HepG2 (cell line): ENCODE measurements at regions not wholly inside any gene's neighbourhood (a gene's known extent, or its start where the extent isn't known, plus 50 kb on each side); places are given as distances from the start of the nearest gene placed in this dataset.

Experiments used
- ATAC-seq: fragments of 200-7000 bp; cut with Tn5 transposase; 3 replicates; pipeline ENCODE4 v1.9.1; 2020; ENCODE audit warnings: mild to moderate bottlenecking, moderate library complexity
- BruUV-seq: library from RNA; stranded (reverse); fragments of 400-500 nt; replicated peaks from 2 replicates; lab custom pipeline; 2021; lab: Mats Ljungman, UMichigan
- CTCF ChIA-PET: fragments of 300-600 bp; formaldehyde crosslinking; extraction: SDS; loops from one replicate; lab custom pipeline; 2021; ENCODE audit warnings: low total read pairs, inconsistent platforms, low intra/inter-chr PET ratio; lab: Yijun Ruan, JAX
- POLR2A ChIA-PET: fragments of 350-600 bp; sonication (Branson Sonifier 250); formaldehyde crosslinking; loops from one replicate; lab custom pipeline; 2020; ENCODE audit warnings: antibody characterized with exemption, inconsistent platforms; lab: Yijun Ruan, JAX
- DNase-seq: peaks from one replicate; pipeline ENCODE4 v3.0.0-alpha.2; 2015; ENCODE audit warnings: low spot score
- FAIRE-seq: peaks from 3 replicates; lab custom pipeline; 2011; peaks lifted over from hg19 to GRCh38; lab: Jason Lieb, UNC
- H2AFZ ChIP-seq: one replicate; pipeline ENCODE4 v1.6.1; 2011; ENCODE audit warnings: low read length, inconsistent platforms
- H3K27ac ChIP-seq: fragments of 300-600 bp; 3 replicates; pipeline ENCODE4 v1.8.0; 2011; ENCODE audit warnings: mixed run types, mild to moderate bottlenecking, mixed read lengths, low read length, inconsistent platforms; ENCODE audit not compliant: insufficient read depth; ENCODE audit errors: extremely low read length
- H3K27me3 ChIP-seq, 2 experiments: fragments of 200-600 bp in 1 of 2; 2 replicates in 1 of 2; 3 replicates in 1 of 2; pipeline versions ENCODE4 v1.6.0 to v1.8.0; 2011; ENCODE audit warnings: low read length in 2 of 2, mild to moderate bottlenecking in 2 of 2, moderate library complexity in 2 of 2, inconsistent platforms in 1 of 2; ENCODE audit not compliant: insufficient read depth in 2 of 2, control insufficient read depth in 1 of 2
- H3K36me3 ChIP-seq, 2 experiments: fragments of 200-600 bp in 1 of 2; replicated peaks in 1 of 2; 2 replicates in 1 of 2; 3 replicates in 1 of 2; pipeline versions ENCODE4 v1.5.1 to v1.8.0; 2011; ENCODE audit warnings: low read length in 2 of 2, inconsistent platforms in 1 of 2; ENCODE audit not compliant: insufficient read depth in 2 of 2, control insufficient read depth in 1 of 2
- H3K4me1 ChIP-seq: 2 replicates; pipeline ENCODE4 v1.5.1; 2012; ENCODE audit warnings: low read length, inconsistent platforms; ENCODE audit not compliant: insufficient read depth
- H3K4me2 ChIP-seq: 2 replicates; pipeline ENCODE4 v1.6.0; 2011; ENCODE audit warnings: low read depth, low read length, inconsistent platforms
- H3K4me3 ChIP-seq, 3 experiments: fragments of 200-600 bp in 1 of 3; sonication (generic), shearing (Covaris generic) in 1 of 3; replicated peaks in 1 of 3; 2 replicates each; pipeline ENCODE4 v1.5.1; 2011 to 2016; ENCODE audit warnings: low read length in 3 of 3, inconsistent platforms in 2 of 3, low read depth in 2 of 3, mild to moderate bottlenecking in 2 of 3, control low read depth in 1 of 3, mixed read lengths in 1 of 3; ENCODE audit not compliant: insufficient read depth in 1 of 3
- H3K79me2 ChIP-seq: one replicate; pipeline ENCODE4 v1.6.1; 2011; ENCODE audit warnings: low read length, inconsistent platforms; ENCODE audit not compliant: insufficient read depth
- H3K9ac ChIP-seq: 2 replicates; pipeline ENCODE4 v1.6.0; 2011; ENCODE audit warnings: mild to moderate bottlenecking, low read depth, low read length, inconsistent platforms; ENCODE audit not compliant: insufficient read depth
- H3K9me3 ChIP-seq: 2 replicates; pipeline ENCODE4 v1.5.1; 2012; ENCODE audit warnings: mild to moderate bottlenecking, low read length
- H4K20me1 ChIP-seq: 2 replicates; pipeline ENCODE4 v1.6.0; 2011; ENCODE audit warnings: inconsistent platforms, mild to moderate bottlenecking, low read length, moderate library complexity; ENCODE audit not compliant: insufficient read depth
- BRF2 ChIP-seq: sonication (generic); formaldehyde crosslinking; IDR thresholded peaks from 2 replicates; pipeline ENCODE4 v1.8.1; 2022; ENCODE audit warnings: mild to moderate bottlenecking, missing genetic modification reagents
- CHD4 ChIP-seq: fragments of 200-600 bp; sonication (generic); IDR thresholded peaks from 2 replicates; pipeline ENCODE4 v1.7.0; 2017; ENCODE audit warnings: mild to moderate bottlenecking, low read length, borderline replicate concordance
- FIP1L1 ChIP-seq: fragments of 200-400 bp; formaldehyde crosslinking; IDR thresholded peaks from 2 replicates; pipeline ENCODE4 v1.6.1; 2018; ENCODE audit warnings: low read depth, mild to moderate bottlenecking, low read length, moderate library complexity, borderline replicate concordance; ENCODE audit not compliant: insufficient read depth
- GMEB2 ChIP-seq: IDR thresholded peaks from 2 replicates; pipeline ENCODE4 v1.6.1; 2016; ENCODE audit warnings: missing biosample characterization, missing genetic modification reagents, low read depth
- SATB2 ChIP-seq: sonication (generic); formaldehyde crosslinking; IDR thresholded peaks from 2 replicates; pipeline ENCODE4 v1.5.0; 2020; ENCODE audit warnings: missing genetic modification reagents
- ZBTB20 ChIP-seq: sonication (generic); formaldehyde crosslinking; IDR thresholded peaks from 2 replicates; pipeline ENCODE4 v1.8.1; 2023; ENCODE audit warnings: missing genetic modification reagents, low read depth, mild to moderate bottlenecking, borderline replicate concordance
- ZBTB25 ChIP-seq: IDR thresholded peaks from 2 replicates; pipeline ENCODE4 v1.6.1; 2018; ENCODE audit warnings: missing genetic modification reagents
- ZNF253 ChIP-seq: sonication (generic); formaldehyde crosslinking; IDR thresholded peaks from 2 replicates; pipeline ENCODE4 v1.8.0; 2022; ENCODE audit warnings: mild to moderate bottlenecking, missing genetic modification reagents, borderline replicate concordance
- ZNF281 ChIP-seq: sonication (generic); formaldehyde crosslinking; IDR thresholded peaks from 2 replicates; pipeline ENCODE4 v1.4.0; 2020; ENCODE audit warnings: missing genetic modification reagents, borderline replicate concordance
- ZNF30 ChIP-seq: sonication (generic); formaldehyde crosslinking; IDR thresholded peaks from 2 replicates; pipeline ENCODE4 v1.5.0; 2020; ENCODE audit warnings: mild to moderate bottlenecking, missing genetic modification reagents
- ZNF550 ChIP-seq: sonication (generic); formaldehyde crosslinking; IDR thresholded peaks from 2 replicates; pipeline ENCODE4 v1.4.0; 2020; ENCODE audit warnings: mild to moderate bottlenecking, missing genetic modification reagents, borderline replicate concordance
- ZNF589 ChIP-seq: sonication (generic); formaldehyde crosslinking; conservative IDR thresholded peaks from 2 replicates; pipeline ENCODE4 v1.8.0; 2022; ENCODE audit warnings: mild to moderate bottlenecking, moderate library complexity, missing genetic modification reagents
- ZSCAN29 ChIP-seq: sonication (generic); formaldehyde crosslinking; conservative IDR thresholded peaks from 2 replicates; pipeline ENCODE4 v1.4.0; 2020; ENCODE audit warnings: mild to moderate bottlenecking, missing genetic modification reagents
- WGBS: methylation state at CpG from one replicate; pipeline ENCODE4 v1.1.6; 2017; ENCODE audit warnings: low lambda C conversion rate; 5-methylcytosine and 5-hydroxymethylcytosine counted together
- in situ Hi-C: cut with HindIII; loops from 2 replicates; pipeline ENCODE4 v1.10.0; 2017; ENCODE audit warnings: low pct_unique_long_range_greater_than_20kb; ENCODE audit not compliant: extremely low pct_ligation_motif_present
- intact Hi-C: fragments of 100-400 bp; cut with micrococcal nuclease; formaldehyde crosslinking; loops from one replicate; pipeline ENCODE4 v1.10.0; 2022; ENCODE audit not compliant: unreplicated experiment

GRCh38 chr4:31189938-31190337 lies 469.8 kb downstream of the PCDH7 start:
- ATAC-seq (no peak), DNase-seq (no peak), FAIRE-seq (no peak)
- in situ Hi-C loops (no loop called here), intact Hi-C loops (no loop called here)
- Histone ChIP-seq H3K79me2 (no peaks in the 10 kb centered on the region), H3K4me1 (no peaks in the 10 kb centered on the region), H3K36me3 (no peaks in the 10 kb centered on the region), H3K9me3 (no peaks in the 10 kb centered on the region), H3K4me2 (no peak overlapping the region), H3K9ac (no peak overlapping the region), H4K20me1 (no peaks in the 10 kb centered on the region), H3K27me3 (no peaks in the 10 kb centered on the region), H2AFZ (no peak overlapping the region), H3K27ac (no peak overlapping the region), H3K4me3 (no peak overlapping the region)
- TF ChIP-seq CHD4 (no peak), ZBTB20 (no peak), ZNF281 (CRISPR knock-in tag) (no peak), ZNF253 (CRISPR knock-in tag) (no peak), GMEB2 (CRISPR knock-in tag) (no peak), ZNF589 (CRISPR knock-in tag) (no peak), ZNF550 (no peak), BRF2 (CRISPR knock-in tag) (no peak), ZBTB25 (CRISPR knock-in tag) (no peak), ZSCAN29 (CRISPR knock-in tag) (no peak), FIP1L1 (no peak), ZNF30 (CRISPR knock-in tag) (no peak), SATB2 (CRISPR knock-in tag) (no peak)
- POLR2A ChIA-PET, result no interaction called here
- WGBS, result 0% methylated on average over 1 of the region's 1 CpG
- CTCF ChIA-PET, result no interaction called here
- no TSS peak for BruUV-seq
